H7 (cell line): ENCODE measurements at regions not wholly inside any gene's neighbourhood (a gene's known extent, or its start where the extent isn't known, plus 50 kb on each side); places are given as distances from the start of the nearest gene placed in this dataset.

Experiments used
- DNase-seq: peaks from one replicate; pipeline ENCODE4 v3.0.0; 2012
- H3K27me3 ChIP-seq: 2 replicates; pipeline ENCODE4 v1.6.0; 2011; ENCODE audit warnings: mild to moderate bottlenecking, low read length; ENCODE audit not compliant: control insufficient read depth, insufficient read depth
- H3K36me3 ChIP-seq: replicated peaks from 2 replicates; pipeline ENCODE4 v1.5.1; 2011; ENCODE audit warnings: low read length; ENCODE audit not compliant: control insufficient read depth, insufficient read depth
- H3K4me3 ChIP-seq: 2 replicates; pipeline ENCODE4 v1.5.1; 2011; ENCODE audit warnings: low read depth, mild to moderate bottlenecking, control low read depth, low read length, moderate library complexity; ENCODE audit not compliant: insufficient read depth

- no peak for DNase-seq
- Histone ChIP-seq H3K4me3 (no peak overlapping the region), H3K36me3 (no peaks in the 10 kb centered on the region), H3K27me3 (no peaks in the 10 kb centered on the region)
Observed at GRCh38 chr12:60421741-60422140, 825.9 kb downstream of the SLC16A7 start.

GRCh38 chr12:60437297-60437696 is 841.5 kb downstream of the SLC16A7 start:
- no peak for DNase-seq
- H3K36me3 ChIP-seq = no peaks in the 10 kb centered on the region
- H3K4me3 ChIP-seq = no peak overlapping the region
- no peaks in the 10 kb centered on the region for H3K27me3 ChIP-seq

GRCh38 chr12:60441577-60441976 is 845.7 kb downstream of the SLC16A7 start:
- Histone ChIP-seq H3K36me3 (no peaks in the 10 kb centered on the region), H3K27me3 (no peaks in the 10 kb centered on the region), H3K4me3 (no peak overlapping the region)
- DNase-seq = no peak

GRCh38 chr12:60451457-60451856 is 855.6 kb downstream of the SLC16A7 start:
- Histone ChIP-seq H3K36me3 (no peaks in the 10 kb centered on the region), H3K4me3 (no peak overlapping the region), H3K27me3 (no peaks in the 10 kb centered on the region)
- no peak for DNase-seq

- DNase-seq = no peak
- H3K27me3 ChIP-seq = no peaks in the 10 kb centered on the region
- no peak overlapping the region for H3K4me3 ChIP-seq
- H3K36me3 ChIP-seq = no peaks in the 10 kb centered on the region
Observed at GRCh38 chr12:60465060-60465459, 869.2 kb downstream of the SLC16A7 start.

GRCh38 chr12:60468546-60468945 is 872.7 kb downstream of the SLC16A7 start:
- Histone ChIP-seq H3K27me3 (no peaks in the 10 kb centered on the region), H3K36me3 (no peaks in the 10 kb centered on the region), H3K4me3 (no peak overlapping the region)
- no peak for DNase-seq

- peak; percentile 0 for DNase-seq
- no peaks in the 10 kb centered on the region for H3K36me3 ChIP-seq
- no peak overlapping the region for H3K4me3 ChIP-seq
- H3K27me3 ChIP-seq = no peaks in the 10 kb centered on the region
Observed at GRCh38 chr12:60475825-60476224, 880.0 kb downstream of the SLC16A7 start.

- Histone ChIP-seq H3K36me3 (no peaks in the 10 kb centered on the region), H3K4me3 (no peak overlapping the region)
Observed at GRCh38 chr12:60487284-60487683, 891.5 kb downstream of the SLC16A7 start.

GRCh38 chr12:60489071-60489470 is 893.2 kb downstream of the SLC16A7 start:
- H3K27me3 ChIP-seq = no peaks in the 10 kb centered on the region
- DNase-seq = no peak
- H3K4me3 ChIP-seq = no peak overlapping the region
- H3K36me3 ChIP-seq = no peaks in the 10 kb centered on the region

More at GRCh38 chr12:60487284-60487683, 891.5 kb downstream of the SLC16A7 start:
- DNase-seq = no peak
- no peaks in the 10 kb centered on the region for H3K27me3 ChIP-seq

- no peaks in the 10 kb centered on the region for H3K27me3 ChIP-seq
- H3K36me3 ChIP-seq = no peaks in the 10 kb centered on the region
- DNase-seq = no peak
- H3K4me3 ChIP-seq = no peak overlapping the region
Observed at GRCh38 chr12:60494244-60494643, 898.4 kb downstream of the SLC16A7 start.

- no peak overlapping the region for H3K4me3 ChIP-seq
- DNase-seq = no peak
- no peaks in the 10 kb centered on the region for H3K36me3 ChIP-seq
- H3K27me3 ChIP-seq = no peaks in the 10 kb centered on the region
Observed at GRCh38 chr12:60498656-60499055, 902.8 kb downstream of the SLC16A7 start.

GRCh38 chr12:60501124-60501729 is 905.4 kb downstream of the SLC16A7 start:
- no peak for DNase-seq
- no peaks in the 10 kb centered on the region for H3K27me3 ChIP-seq
- H3K4me3 ChIP-seq = no peak overlapping the region
- no peaks in the 10 kb centered on the region for H3K36me3 ChIP-seq

GRCh38 chr12:60522684-60523400 is 927.0 kb downstream of the SLC16A7 start:
- no peaks in the 10 kb centered on the region for H3K36me3 ChIP-seq
- H3K4me3 ChIP-seq = no peak overlapping the region
- no peaks in the 10 kb centered on the region; the same call in 1 of the 2 replicates for H3K27me3 ChIP-seq

GRCh38 chr12:60529261-60529660 is 933.4 kb downstream of the SLC16A7 start:
- DNase-seq = no peak
- H3K4me3 ChIP-seq = no peak overlapping the region
- H3K36me3 ChIP-seq = no peaks in the 10 kb centered on the region
- no peaks in the 10 kb centered on the region; the same call in 1 of the 2 replicates for H3K27me3 ChIP-seq

More at GRCh38 chr12:60522684-60523400, 927.0 kb downstream of the SLC16A7 start:
- DNase-seq = no peak

GRCh38 chr12:60529723-60530122 is 933.9 kb downstream of the SLC16A7 start:
- Histone ChIP-seq H3K36me3 (no peaks in the 10 kb centered on the region), H3K27me3 (no peaks in the 10 kb centered on the region; the same call in 1 of the 2 replicates), H3K4me3 (no peak overlapping the region)
- no peak for DNase-seq
